WTC11 (cell line): ENCODE measurements at regions not wholly inside any gene's neighbourhood (a gene's known extent, or its start where the extent isn't known, plus 50 kb on each side); places are given as distances from the start of the nearest gene placed in this dataset.

Experiments used
- CREB1 ChIP-seq: sonication (generic); formaldehyde crosslinking; IDR thresholded peaks from 2 replicates; pipeline ENCODE4 v1.8.0; 2023; ENCODE audit warnings: mild to moderate bottlenecking, missing genetic modification reagents
- JUN ChIP-seq: sonication (generic); formaldehyde crosslinking; IDR thresholded peaks from 2 replicates; pipeline ENCODE4 v1.8.0; 2023; ENCODE audit warnings: mild to moderate bottlenecking, missing genetic modification reagents
- SMAD3 ChIP-seq: sonication (generic); formaldehyde crosslinking; IDR thresholded peaks from 2 replicates; pipeline ENCODE4 v1.8.0; 2022; ENCODE audit warnings: missing genetic modification reagents, mild to moderate bottlenecking, borderline replicate concordance
- ZNF121 ChIP-seq: sonication (generic); formaldehyde crosslinking; IDR thresholded peaks from 2 replicates; pipeline ENCODE4 v1.8.0; 2023; ENCODE audit warnings: missing genetic modification reagents
- ZNF138 ChIP-seq: sonication (generic); formaldehyde crosslinking; conservative IDR thresholded peaks from 2 replicates; pipeline ENCODE4 v1.8.1; 2022; ENCODE audit warnings: mild to moderate bottlenecking, moderate library complexity, missing genetic modification reagents
- ZNF317 ChIP-seq: sonication (generic); formaldehyde crosslinking; IDR thresholded peaks from 2 replicates; pipeline ENCODE4 v1.8.1; 2023; ENCODE audit warnings: low read depth, mild to moderate bottlenecking, moderate library complexity, missing genetic modification reagents, borderline replicate concordance
- TF ChIP-seq, protein P1 (sequence below): fragments of 200-600 bp; IDR thresholded peaks from 2 replicates; pipeline ENCODE4 v1.8.0; 2022; ENCODE audit warnings: antibody characterized with exemption
- TF ChIP-seq, protein P2 (sequence below): sonication (generic); formaldehyde crosslinking; conservative IDR thresholded peaks from 2 replicates; pipeline ENCODE4 v1.8.1; 2022; ENCODE audit warnings: mild to moderate bottlenecking, missing genetic modification reagents
- TF ChIP-seq, protein P3 (sequence below): sonication (generic); formaldehyde crosslinking; IDR thresholded peaks from 2 replicates; pipeline ENCODE4 v1.8.1; 2022; ENCODE audit warnings: mild to moderate bottlenecking, missing genetic modification reagents, moderate library complexity, borderline replicate concordance
- TF ChIP-seq, protein P4 (sequence below): sonication (generic); formaldehyde crosslinking; conservative IDR thresholded peaks from 2 replicates; pipeline ENCODE4 v1.8.1; 2023; ENCODE audit warnings: mild to moderate bottlenecking, low read depth, missing genetic modification reagents, moderate library complexity
- TF ChIP-seq, protein P5 (sequence below): sonication (generic); formaldehyde crosslinking; IDR thresholded peaks from 2 replicates; pipeline ENCODE4 v1.8.1; 2023; ENCODE audit warnings: mild to moderate bottlenecking, missing genetic modification reagents, moderate library complexity
- TF ChIP-seq, protein P6 (sequence below): sonication (generic); formaldehyde crosslinking; IDR thresholded peaks from 2 replicates; pipeline ENCODE4 v1.8.1; 2022; ENCODE audit warnings: low read depth, missing genetic modification reagents, borderline replicate concordance
- TF ChIP-seq, protein P7 (sequence below): fragments of 250-450 bp; sonication (Bioruptor Pico); IDR thresholded peaks from 2 replicates; pipeline ENCODE4 v1.9.0; 2021; ENCODE audit warnings: mild to moderate bottlenecking

DNA sequence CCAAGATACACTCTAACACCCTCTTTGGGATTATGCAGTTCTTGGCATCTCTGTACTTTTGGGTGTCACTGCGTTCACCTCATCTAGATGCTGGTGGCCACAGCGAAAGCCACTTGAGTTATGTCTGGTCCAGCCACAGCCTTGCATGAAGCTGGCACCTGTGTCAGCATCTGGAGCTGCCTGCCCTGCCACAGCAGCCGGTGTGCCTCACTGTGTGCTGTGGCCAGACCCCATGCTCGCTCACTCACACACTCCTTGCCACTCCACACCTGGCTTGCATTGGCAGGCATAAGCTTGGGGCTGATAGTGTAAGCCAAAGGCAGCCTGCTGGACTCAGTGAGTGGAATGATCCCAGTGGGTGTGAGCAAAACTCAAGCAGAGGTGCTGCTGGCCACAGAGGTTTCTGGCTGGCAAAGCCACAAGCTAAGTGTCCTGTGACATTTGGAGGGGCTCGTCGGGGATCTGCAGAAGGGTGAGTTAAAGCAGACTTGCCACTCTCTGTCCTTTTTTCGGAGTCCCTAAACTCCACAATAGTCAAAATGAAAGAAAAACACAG lies 442.7 kb upstream of the CDH8 start:
- TF ChIP-seq CREB1 (CRISPR knock-in tag) (no peak), ZNF138 (CRISPR knock-in tag) (no peak), ZNF121 (CRISPR knock-in tag) (no peak), JUN (CRISPR knock-in tag) (no peak), SMAD3 (CRISPR knock-in tag) (no peak), ZNF317 (CRISPR knock-in tag) (no peak)
- TF ChIP-seq, protein P1, sequence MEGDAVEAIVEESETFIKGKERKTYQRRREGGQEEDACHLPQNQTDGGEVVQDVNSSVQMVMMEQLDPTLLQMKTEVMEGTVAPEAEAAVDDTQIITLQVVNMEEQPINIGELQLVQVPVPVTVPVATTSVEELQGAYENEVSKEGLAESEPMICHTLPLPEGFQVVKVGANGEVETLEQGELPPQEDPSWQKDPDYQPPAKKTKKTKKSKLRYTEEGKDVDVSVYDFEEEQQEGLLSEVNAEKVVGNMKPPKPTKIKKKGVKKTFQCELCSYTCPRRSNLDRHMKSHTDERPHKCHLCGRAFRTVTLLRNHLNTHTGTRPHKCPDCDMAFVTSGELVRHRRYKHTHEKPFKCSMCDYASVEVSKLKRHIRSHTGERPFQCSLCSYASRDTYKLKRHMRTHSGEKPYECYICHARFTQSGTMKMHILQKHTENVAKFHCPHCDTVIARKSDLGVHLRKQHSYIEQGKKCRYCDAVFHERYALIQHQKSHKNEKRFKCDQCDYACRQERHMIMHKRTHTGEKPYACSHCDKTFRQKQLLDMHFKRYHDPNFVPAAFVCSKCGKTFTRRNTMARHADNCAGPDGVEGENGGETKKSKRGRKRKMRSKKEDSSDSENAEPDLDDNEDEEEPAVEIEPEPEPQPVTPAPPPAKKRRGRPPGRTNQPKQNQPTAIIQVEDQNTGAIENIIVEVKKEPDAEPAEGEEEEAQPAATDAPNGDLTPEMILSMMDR: no peak
- TF ChIP-seq, protein P2, sequence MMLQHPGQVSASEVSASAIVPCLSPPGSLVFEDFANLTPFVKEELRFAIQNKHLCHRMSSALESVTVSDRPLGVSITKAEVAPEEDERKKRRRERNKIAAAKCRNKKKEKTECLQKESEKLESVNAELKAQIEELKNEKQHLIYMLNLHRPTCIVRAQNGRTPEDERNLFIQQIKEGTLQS (CRISPR knock-in tag): no peak
- TF ChIP-seq, protein P3, sequence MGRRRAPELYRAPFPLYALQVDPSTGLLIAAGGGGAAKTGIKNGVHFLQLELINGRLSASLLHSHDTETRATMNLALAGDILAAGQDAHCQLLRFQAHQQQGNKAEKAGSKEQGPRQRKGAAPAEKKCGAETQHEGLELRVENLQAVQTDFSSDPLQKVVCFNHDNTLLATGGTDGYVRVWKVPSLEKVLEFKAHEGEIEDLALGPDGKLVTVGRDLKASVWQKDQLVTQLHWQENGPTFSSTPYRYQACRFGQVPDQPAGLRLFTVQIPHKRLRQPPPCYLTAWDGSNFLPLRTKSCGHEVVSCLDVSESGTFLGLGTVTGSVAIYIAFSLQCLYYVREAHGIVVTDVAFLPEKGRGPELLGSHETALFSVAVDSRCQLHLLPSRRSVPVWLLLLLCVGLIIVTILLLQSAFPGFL (CRISPR knock-in tag): no peak
- TF ChIP-seq, protein P4, sequence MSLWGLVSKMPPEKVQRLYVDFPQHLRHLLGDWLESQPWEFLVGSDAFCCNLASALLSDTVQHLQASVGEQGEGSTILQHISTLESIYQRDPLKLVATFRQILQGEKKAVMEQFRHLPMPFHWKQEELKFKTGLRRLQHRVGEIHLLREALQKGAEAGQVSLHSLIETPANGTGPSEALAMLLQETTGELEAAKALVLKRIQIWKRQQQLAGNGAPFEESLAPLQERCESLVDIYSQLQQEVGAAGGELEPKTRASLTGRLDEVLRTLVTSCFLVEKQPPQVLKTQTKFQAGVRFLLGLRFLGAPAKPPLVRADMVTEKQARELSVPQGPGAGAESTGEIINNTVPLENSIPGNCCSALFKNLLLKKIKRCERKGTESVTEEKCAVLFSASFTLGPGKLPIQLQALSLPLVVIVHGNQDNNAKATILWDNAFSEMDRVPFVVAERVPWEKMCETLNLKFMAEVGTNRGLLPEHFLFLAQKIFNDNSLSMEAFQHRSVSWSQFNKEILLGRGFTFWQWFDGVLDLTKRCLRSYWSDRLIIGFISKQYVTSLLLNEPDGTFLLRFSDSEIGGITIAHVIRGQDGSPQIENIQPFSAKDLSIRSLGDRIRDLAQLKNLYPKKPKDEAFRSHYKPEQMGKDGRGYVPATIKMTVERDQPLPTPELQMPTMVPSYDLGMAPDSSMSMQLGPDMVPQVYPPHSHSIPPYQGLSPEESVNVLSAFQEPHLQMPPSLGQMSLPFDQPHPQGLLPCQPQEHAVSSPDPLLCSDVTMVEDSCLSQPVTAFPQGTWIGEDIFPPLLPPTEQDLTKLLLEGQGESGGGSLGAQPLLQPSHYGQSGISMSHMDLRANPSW: no peak
- TF ChIP-seq, protein P5, sequence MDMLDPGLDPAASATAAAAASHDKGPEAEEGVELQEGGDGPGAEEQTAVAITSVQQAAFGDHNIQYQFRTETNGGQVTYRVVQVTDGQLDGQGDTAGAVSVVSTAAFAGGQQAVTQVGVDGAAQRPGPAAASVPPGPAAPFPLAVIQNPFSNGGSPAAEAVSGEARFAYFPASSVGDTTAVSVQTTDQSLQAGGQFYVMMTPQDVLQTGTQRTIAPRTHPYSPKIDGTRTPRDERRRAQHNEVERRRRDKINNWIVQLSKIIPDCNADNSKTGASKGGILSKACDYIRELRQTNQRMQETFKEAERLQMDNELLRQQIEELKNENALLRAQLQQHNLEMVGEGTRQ: no peak
- TF ChIP-seq, protein P6, sequence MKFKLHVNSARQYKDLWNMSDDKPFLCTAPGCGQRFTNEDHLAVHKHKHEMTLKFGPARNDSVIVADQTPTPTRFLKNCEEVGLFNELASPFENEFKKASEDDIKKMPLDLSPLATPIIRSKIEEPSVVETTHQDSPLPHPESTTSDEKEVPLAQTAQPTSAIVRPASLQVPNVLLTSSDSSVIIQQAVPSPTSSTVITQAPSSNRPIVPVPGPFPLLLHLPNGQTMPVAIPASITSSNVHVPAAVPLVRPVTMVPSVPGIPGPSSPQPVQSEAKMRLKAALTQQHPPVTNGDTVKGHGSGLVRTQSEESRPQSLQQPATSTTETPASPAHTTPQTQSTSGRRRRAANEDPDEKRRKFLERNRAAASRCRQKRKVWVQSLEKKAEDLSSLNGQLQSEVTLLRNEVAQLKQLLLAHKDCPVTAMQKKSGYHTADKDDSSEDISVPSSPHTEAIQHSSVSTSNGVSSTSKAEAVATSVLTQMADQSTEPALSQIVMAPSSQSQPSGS: no peak
- TF ChIP-seq, protein P7, sequence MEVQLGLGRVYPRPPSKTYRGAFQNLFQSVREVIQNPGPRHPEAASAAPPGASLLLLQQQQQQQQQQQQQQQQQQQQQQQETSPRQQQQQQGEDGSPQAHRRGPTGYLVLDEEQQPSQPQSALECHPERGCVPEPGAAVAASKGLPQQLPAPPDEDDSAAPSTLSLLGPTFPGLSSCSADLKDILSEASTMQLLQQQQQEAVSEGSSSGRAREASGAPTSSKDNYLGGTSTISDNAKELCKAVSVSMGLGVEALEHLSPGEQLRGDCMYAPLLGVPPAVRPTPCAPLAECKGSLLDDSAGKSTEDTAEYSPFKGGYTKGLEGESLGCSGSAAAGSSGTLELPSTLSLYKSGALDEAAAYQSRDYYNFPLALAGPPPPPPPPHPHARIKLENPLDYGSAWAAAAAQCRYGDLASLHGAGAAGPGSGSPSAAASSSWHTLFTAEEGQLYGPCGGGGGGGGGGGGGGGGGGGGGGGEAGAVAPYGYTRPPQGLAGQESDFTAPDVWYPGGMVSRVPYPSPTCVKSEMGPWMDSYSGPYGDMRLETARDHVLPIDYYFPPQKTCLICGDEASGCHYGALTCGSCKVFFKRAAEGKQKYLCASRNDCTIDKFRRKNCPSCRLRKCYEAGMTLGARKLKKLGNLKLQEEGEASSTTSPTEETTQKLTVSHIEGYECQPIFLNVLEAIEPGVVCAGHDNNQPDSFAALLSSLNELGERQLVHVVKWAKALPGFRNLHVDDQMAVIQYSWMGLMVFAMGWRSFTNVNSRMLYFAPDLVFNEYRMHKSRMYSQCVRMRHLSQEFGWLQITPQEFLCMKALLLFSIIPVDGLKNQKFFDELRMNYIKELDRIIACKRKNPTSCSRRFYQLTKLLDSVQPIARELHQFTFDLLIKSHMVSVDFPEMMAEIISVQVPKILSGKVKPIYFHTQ (CRISPR knock-in tag): no peak
